ENCODE measurements at regions not wholly inside any gene's neighbourhood (a gene's known extent, or its start where the extent isn't known, plus 50 kb on each side); places are given as distances from the start of the nearest gene placed in this dataset.
A peak's percentile ranks its signal among the peaks of the same experiment; 100 is the strongest.

DNA sequence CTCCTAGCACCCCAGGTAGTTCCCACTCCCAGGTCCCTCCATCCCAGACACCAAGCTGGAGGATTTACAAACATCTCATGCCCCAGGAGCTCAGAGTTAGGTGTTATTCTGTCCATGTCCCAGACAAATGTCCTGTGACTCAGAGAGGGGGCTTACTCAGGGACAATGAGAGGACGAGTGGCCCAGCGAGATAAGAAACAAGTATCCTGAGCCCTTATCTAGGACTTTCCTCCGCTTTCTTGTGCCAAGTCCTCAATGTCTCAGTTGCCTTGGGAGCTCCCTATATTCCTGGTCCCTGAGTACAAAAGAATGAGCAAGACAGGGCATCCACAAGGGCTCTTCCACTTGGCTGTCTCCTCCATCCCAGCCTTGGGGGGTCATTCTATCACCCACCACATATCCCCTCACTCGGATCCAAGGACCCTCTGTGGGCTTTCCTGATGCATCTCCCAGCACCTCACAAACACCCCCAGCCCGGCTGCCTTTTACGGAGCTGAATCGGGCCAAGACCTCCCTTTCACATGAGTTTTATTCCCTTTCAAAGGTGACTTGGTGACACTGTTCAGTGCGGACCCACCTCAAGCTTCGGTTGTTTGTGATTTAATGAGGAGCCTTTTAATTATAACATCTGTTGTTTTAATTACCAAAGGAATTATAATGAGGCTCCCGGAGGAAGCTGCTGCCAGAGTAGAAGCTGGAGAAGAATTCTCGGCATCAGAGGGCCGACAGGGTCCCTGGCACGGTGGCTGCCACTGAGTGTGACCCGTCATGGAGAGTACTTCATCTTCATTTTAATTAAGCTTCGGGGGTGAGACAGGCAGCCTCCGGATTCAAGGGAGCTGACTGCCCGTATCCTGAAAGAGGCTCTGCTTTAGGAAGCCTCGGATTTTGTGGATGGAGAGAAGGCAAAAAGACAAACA lies 121.5 kb downstream of the WSCD1 start:
- Histone ChIP-seq H3K36me3 (replicated peaks in 1 of 2; ENCODE audit: control insufficient read depth in 2 of 2, insufficient read depth in 2 of 2, low read length in 2 of 2) (no peaks in the 10 kb centered on the region), H2AK5ac (ENCODE audit: low read depth, low read length) (no peak overlapping the region), H3K27me3 (ENCODE audit: control insufficient read depth in 3 of 3, insufficient read depth in 3 of 3, low read depth in 1 of 3, low read length in 3 of 3) (no peaks in the 10 kb centered on the region), H3K18ac (ENCODE audit: low read length) (no peak overlapping the region), H2AFZ (ENCODE audit: low read length) (no peak overlapping the region), H3K4ac (ENCODE audit: low read length) (no peak overlapping the region), H3K27ac (replicated peaks; ENCODE audit: low read length) (no peak overlapping the region), H3K4me3 (ENCODE audit: low read length in 2 of 2) (no peak overlapping the region), H2BK12ac (ENCODE audit: low read length) (no peak overlapping the region), H3K9ac (ENCODE audit: low read depth, low read length, poor library complexity) (peak overlapping the region; percentile 63), H3K14ac (ENCODE audit: low read length) (no peak overlapping the region), H3K9me3 (replicated peaks in 1 of 2; ENCODE audit: control insufficient read depth in 2 of 2, insufficient read depth in 1 of 2, low read depth in 1 of 2, low read length in 2 of 2) (no peaks in the 10 kb centered on the region), H2BK15ac (ENCODE audit: low read length) (no peak overlapping the region), H2BK5ac (ENCODE audit: low read length) (no peak overlapping the region), H4K8ac (ENCODE audit: low read depth, low read length) (no peak overlapping the region), H3K79me1 (ENCODE audit: low read depth, low read length) (no peaks in the 10 kb centered on the region), H4K91ac (ENCODE audit: low read depth, low read length, poor library complexity) (no peak overlapping the region), H3K23ac (ENCODE audit: low read depth, low read length, poor library complexity) (no peak overlapping the region), H3K4me2 (ENCODE audit: insufficient read depth, low read length, poor library complexity, severe bottlenecking) (no peak overlapping the region), H2BK120ac (ENCODE audit: low read depth, low read length) (no peak overlapping the region), H3K4me1 (ENCODE audit: control insufficient read depth in 2 of 2, insufficient read depth in 1 of 2, low read depth in 1 of 2, low read length in 2 of 2) (peaks cover 9 to 11% of the 10 kb centered on the region in 2 donors)
- no peak for DNase-seq (ENCODE audit: low spot score)
- WGBS, 2 donors (ENCODE audit: extremely low coverage in 2 of 2, insufficient read length in 2 of 2, insufficient replicate concordance in 1 of 2): no CpG with 5 or more reads among the region's 18 CpGs

DNA sequence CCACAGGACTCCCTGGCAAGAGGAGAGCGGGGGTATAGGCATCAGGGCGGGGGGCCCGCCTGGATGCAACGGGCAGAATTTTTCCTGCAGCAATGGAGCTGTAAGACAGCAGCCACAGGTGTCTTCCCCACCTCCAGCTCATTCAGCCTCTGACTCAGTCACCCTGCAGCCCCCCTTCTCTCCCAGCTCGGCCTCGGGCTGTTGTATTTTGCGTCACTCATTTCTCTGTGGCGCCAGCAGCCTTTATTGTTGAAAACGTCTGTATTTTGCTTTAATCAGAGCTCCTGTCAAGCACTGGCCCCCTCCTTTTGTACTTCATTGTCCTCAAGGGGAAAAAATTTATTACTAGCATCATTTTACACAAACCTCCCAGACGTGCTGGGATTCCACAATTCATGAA lies 117.7 kb downstream of the WSCD1 start:
- WGBS, 2 donors (ENCODE audit: extremely low coverage in 2 of 2, insufficient read length in 2 of 2, insufficient replicate concordance in 1 of 2): no CpG with 5 or more reads among the region's 10 CpGs
- no peak overlapping the region for H4K91ac ChIP-seq (ENCODE audit: low read depth, low read length, poor library complexity)
- no peak for DNase-seq (ENCODE audit: low spot score)
- no peaks in the 10 kb centered on the region for H3K36me3 ChIP-seq (replicated peaks in 1 of 2; ENCODE audit: control insufficient read depth in 2 of 2, insufficient read depth in 2 of 2, low read length in 2 of 2)
- no peak overlapping the region for H3K27ac ChIP-seq (replicated peaks; ENCODE audit: low read length)
- no peak overlapping the region for H2BK12ac ChIP-seq (ENCODE audit: low read length)
- H3K4me1 ChIP-seq (ENCODE audit: control insufficient read depth in 2 of 2, insufficient read depth in 1 of 2, low read depth in 1 of 2, low read length in 2 of 2): peaks cover 6 to 11% of the 10 kb centered on the region in 2 donors
- no peaks in the 10 kb centered on the region for H3K79me1 ChIP-seq (ENCODE audit: low read depth, low read length)
- no peak overlapping the region for H2BK120ac ChIP-seq (ENCODE audit: low read depth, low read length)
- H2AFZ ChIP-seq (ENCODE audit: low read length): peak overlapping the region; percentile 94
- H3K18ac ChIP-seq (ENCODE audit: low read length): no peak overlapping the region
- no peak overlapping the region for H3K4me2 ChIP-seq (ENCODE audit: insufficient read depth, low read length, poor library complexity, severe bottlenecking)
- no peak overlapping the region for H2BK15ac ChIP-seq (ENCODE audit: low read length)
- H3K9me3 ChIP-seq (replicated peaks in 1 of 2; ENCODE audit: control insufficient read depth in 2 of 2, insufficient read depth in 1 of 2, low read depth in 1 of 2, low read length in 2 of 2): no peaks in the 10 kb centered on the region
- H2AK5ac ChIP-seq (ENCODE audit: low read depth, low read length): no peak overlapping the region
- H4K8ac ChIP-seq (ENCODE audit: low read depth, low read length): no peak overlapping the region
- no peak overlapping the region for H3K14ac ChIP-seq (ENCODE audit: low read length)
- peak overlapping the region in 1 of 2 donors; percentile 32 for H3K4me3 ChIP-seq (ENCODE audit: low read length in 2 of 2)
- H3K4ac ChIP-seq (ENCODE audit: low read length): no peak overlapping the region
- no peaks in the 10 kb centered on the region for H3K27me3 ChIP-seq (ENCODE audit: control insufficient read depth in 3 of 3, insufficient read depth in 3 of 3, low read depth in 1 of 3, low read length in 3 of 3)
- no peak overlapping the region for H2BK5ac ChIP-seq (ENCODE audit: low read length)
- no peak overlapping the region for H3K9ac ChIP-seq (ENCODE audit: low read depth, low read length, poor library complexity)
- H3K23ac ChIP-seq (ENCODE audit: low read depth, low read length, poor library complexity): no peak overlapping the region

- Histone ChIP-seq H3K4me3 (ENCODE audit: low read length in 2 of 2) (no peak overlapping the region), H2AFZ (ENCODE audit: low read length) (no peak overlapping the region), H3K9ac (ENCODE audit: low read depth, low read length, poor library complexity) (peak overlapping the region; percentile 73), H3K79me1 (ENCODE audit: low read depth, low read length) (no peaks in the 10 kb centered on the region), H4K8ac (ENCODE audit: low read depth, low read length) (no peak overlapping the region), H3K36me3 (replicated peaks in 1 of 2; ENCODE audit: control insufficient read depth in 2 of 2, insufficient read depth in 2 of 2, low read length in 2 of 2) (no peaks in the 10 kb centered on the region), H2BK12ac (ENCODE audit: low read length) (no peak overlapping the region), H3K23ac (ENCODE audit: low read depth, low read length, poor library complexity) (no peak overlapping the region), H3K4me1 (ENCODE audit: control insufficient read depth in 2 of 2, insufficient read depth in 1 of 2, low read depth in 1 of 2, low read length in 2 of 2) (peaks cover 6 to 11% of the 10 kb centered on the region in 2 donors), H3K27me3 (ENCODE audit: control insufficient read depth in 3 of 3, insufficient read depth in 3 of 3, low read depth in 1 of 3, low read length in 3 of 3) (no peaks in the 10 kb centered on the region), H2BK15ac (ENCODE audit: low read length) (peak overlapping the region; percentile 0), H3K18ac (ENCODE audit: low read length) (no peak overlapping the region), H3K14ac (ENCODE audit: low read length) (no peak overlapping the region), H3K9me3 (replicated peaks in 1 of 2; ENCODE audit: control insufficient read depth in 2 of 2, insufficient read depth in 1 of 2, low read depth in 1 of 2, low read length in 2 of 2) (no peaks in the 10 kb centered on the region), H4K91ac (ENCODE audit: low read depth, low read length, poor library complexity) (no peak overlapping the region), H3K4ac (ENCODE audit: low read length) (no peak overlapping the region), H3K4me2 (ENCODE audit: insufficient read depth, low read length, poor library complexity, severe bottlenecking) (no peak overlapping the region), H2BK5ac (ENCODE audit: low read length) (no peak overlapping the region), H2AK5ac (ENCODE audit: low read depth, low read length) (no peak overlapping the region), H3K27ac (replicated peaks; ENCODE audit: low read length) (no peak overlapping the region), H2BK120ac (ENCODE audit: low read depth, low read length) (no peak overlapping the region)
- no peak for DNase-seq (ENCODE audit: low spot score)
- WGBS, 2 donors (ENCODE audit: extremely low coverage in 2 of 2, insufficient read length in 2 of 2, insufficient replicate concordance in 1 of 2): no CpG with 5 or more reads among the region's 1 CpG
Observed at GRCh38 chr17:6186998-6187397, 116.8 kb downstream of the WSCD1 start.

DNA sequence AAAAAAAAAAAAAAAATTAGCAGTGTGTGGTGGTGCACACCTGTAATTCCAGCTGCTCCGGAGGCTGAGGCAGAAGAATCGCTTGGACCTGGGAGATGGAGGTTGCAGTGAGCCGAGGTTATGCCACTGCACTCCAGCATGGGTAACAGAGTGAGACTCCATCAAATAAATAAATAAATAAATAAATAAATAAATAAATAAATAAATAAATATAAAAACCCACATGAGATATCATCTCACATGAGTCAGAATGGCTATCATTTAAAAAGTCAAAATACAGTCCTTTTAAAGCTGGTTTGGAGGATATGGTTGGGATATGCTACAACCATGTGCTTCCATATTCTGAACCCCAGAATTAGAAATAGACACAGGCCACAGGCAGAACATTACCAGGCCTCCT lies 114.3 kb downstream of the WSCD1 start:
- Histone ChIP-seq H3K4me1 (ENCODE audit: control insufficient read depth in 2 of 2, insufficient read depth in 1 of 2, low read depth in 1 of 2, low read length in 2 of 2) (peaks cover 6 to 12% of the 10 kb centered on the region in 2 donors), H3K27me3 (ENCODE audit: control insufficient read depth in 3 of 3, insufficient read depth in 3 of 3, low read depth in 1 of 3, low read length in 3 of 3) (no peaks in the 10 kb centered on the region), H3K18ac (ENCODE audit: low read length) (no peak overlapping the region), H4K91ac (ENCODE audit: low read depth, low read length, poor library complexity) (no peak overlapping the region), H2BK12ac (ENCODE audit: low read length) (no peak overlapping the region), H2BK5ac (ENCODE audit: low read length) (no peak overlapping the region), H3K4me2 (ENCODE audit: insufficient read depth, low read length, poor library complexity, severe bottlenecking) (no peak overlapping the region), H2BK120ac (ENCODE audit: low read depth, low read length) (no peak overlapping the region), H2AK5ac (ENCODE audit: low read depth, low read length) (no peak overlapping the region), H3K23ac (ENCODE audit: low read depth, low read length, poor library complexity) (no peak overlapping the region), H4K8ac (ENCODE audit: low read depth, low read length) (no peak overlapping the region), H3K4ac (ENCODE audit: low read length) (no peak overlapping the region), H2BK15ac (ENCODE audit: low read length) (no peak overlapping the region), H3K79me1 (ENCODE audit: low read depth, low read length) (no peaks in the 10 kb centered on the region), H3K14ac (ENCODE audit: low read length) (no peak overlapping the region), H3K9me3 (replicated peaks in 1 of 2; ENCODE audit: control insufficient read depth in 2 of 2, insufficient read depth in 1 of 2, low read depth in 1 of 2, low read length in 2 of 2) (peaks cover 0 to 4% of the 10 kb centered on the region in 2 donors), H3K36me3 (replicated peaks in 1 of 2; ENCODE audit: control insufficient read depth in 2 of 2, insufficient read depth in 2 of 2, low read length in 2 of 2) (no peaks in the 10 kb centered on the region), H3K27ac (replicated peaks; ENCODE audit: low read length) (no peak overlapping the region), H2AFZ (ENCODE audit: low read length) (no peak overlapping the region), H3K4me3 (ENCODE audit: low read length in 2 of 2) (no peak overlapping the region), H3K9ac (ENCODE audit: low read depth, low read length, poor library complexity) (no peak overlapping the region)
- DNase-seq (ENCODE audit: low spot score): no peak
- WGBS, 2 donors (ENCODE audit: extremely low coverage in 2 of 2, insufficient read length in 2 of 2, insufficient replicate concordance in 1 of 2): no CpG with 5 or more reads among the region's 3 CpGs
